Hepatocyte (in vitro differentiated cells): ENCODE measurements at regions not wholly inside any gene's neighbourhood (a gene's known extent, or its start where the extent isn't known, plus 50 kb on each side); places are given as distances from the start of the nearest gene placed in this dataset.

Source experiments
- DNase-seq: peaks from one replicate; pipeline ENCODE4 v3.0.0-alpha.2; 2016; ENCODE audit warnings: low spot score
- H2AFZ ChIP-seq: fragments of 200-600 bp; sonication (generic); 2 replicates; pipeline ENCODE4 v1.6.0; 2016; ENCODE audit warnings: antibody characterized with exemption, mild to moderate bottlenecking
- H3K27ac ChIP-seq: fragments of 200-600 bp; sonication (generic); 2 replicates; pipeline ENCODE4 v1.5.1; 2016; ENCODE audit warnings: mild to moderate bottlenecking
- H3K27me3 ChIP-seq: fragments of 200-600 bp; sonication (generic); 2 replicates; pipeline ENCODE4 v1.6.1; 2016
- H3K36me3 ChIP-seq: fragments of 200-600 bp; sonication (generic); replicated peaks from 2 replicates; pipeline ENCODE4 v1.5.1; 2016; ENCODE audit warnings: low read depth; ENCODE audit not compliant: insufficient read depth
- H3K4me1 ChIP-seq: fragments of 200-600 bp; sonication (generic); 2 replicates; pipeline ENCODE4 v1.5.1; 2016; ENCODE audit warnings: mild to moderate bottlenecking, moderate library complexity; ENCODE audit not compliant: insufficient read depth
- H3K4me2 ChIP-seq: fragments of 200-600 bp; sonication (generic); 2 replicates; pipeline ENCODE4 v1.6.0; 2016
- H3K4me3 ChIP-seq: fragments of 200-600 bp; sonication (generic); 2 replicates; pipeline ENCODE4 v1.5.1; 2016; ENCODE audit warnings: mild to moderate bottlenecking
- H3K79me2 ChIP-seq: fragments of 200-600 bp; sonication (generic); 2 replicates; pipeline ENCODE4 v1.6.0; 2017; ENCODE audit warnings: mild to moderate bottlenecking
- H3K9me2 ChIP-seq: fragments of 200-600 bp; sonication (generic); replicated peaks from 2 replicates; pipeline ENCODE4 v1.6.0; 2017; ENCODE audit warnings: mild to moderate bottlenecking; ENCODE audit not compliant: insufficient read depth
- H3K9me3 ChIP-seq: fragments of 200-600 bp; sonication (generic); 2 replicates; pipeline ENCODE4 v1.5.1; 2016; ENCODE audit warnings: low read depth, mild to moderate bottlenecking
- H4K20me1 ChIP-seq: fragments of 200-600 bp; sonication (generic); 2 replicates; pipeline ENCODE4 v1.6.0; 2016; ENCODE audit warnings: mild to moderate bottlenecking; ENCODE audit not compliant: insufficient read depth, poor library complexity, severe bottlenecking
- CTCF ChIP-seq: fragments of 200-600 bp; sonication (generic); IDR thresholded peaks from 2 replicates; pipeline ENCODE4 v1.5.1; 2016; ENCODE audit warnings: antibody characterized with exemption, mild to moderate bottlenecking; ENCODE audit not compliant: poor library complexity
- EZH2 ChIP-seq: fragments of 200-600 bp; sonication (generic); IDR thresholded peaks from 2 replicates; pipeline ENCODE4 v1.6.1; 2016; ENCODE audit warnings: antibody characterized with exemption, mild to moderate bottlenecking, borderline replicate concordance
- EZH2phosphoT487 ChIP-seq: fragments of 200-600 bp; sonication (generic); IDR thresholded peaks from one replicate; pipeline ENCODE4 v1.6.1; 2018; ENCODE audit warnings: antibody characterized with exemption, mild to moderate bottlenecking, low read depth, moderate library complexity; ENCODE audit not compliant: unreplicated experiment, severe bottlenecking
- WGBS: methylation state at CpG from one replicate; pipeline ENCODE4 v1.1.6; 2016; ENCODE audit warnings: low lambda C conversion rate; ENCODE audit errors: missing lambda C conversion rate; 5-methylcytosine and 5-hydroxymethylcytosine counted together

- Histone ChIP-seq H3K4me1 (peaks cover 9% of the 10 kb centered on the region), H3K9me3 (no peaks in the 10 kb centered on the region), H3K79me2 (no peaks in the 10 kb centered on the region), H3K27ac (peak overlapping the region; percentile 54), H3K9me2 (no peaks in the 10 kb centered on the region), H2AFZ (no peak overlapping the region), H3K4me3 (no peak overlapping the region), H3K27me3 (no peaks in the 10 kb centered on the region), H4K20me1 (no peaks in the 10 kb centered on the region), H3K36me3 (no peaks in the 10 kb centered on the region), H3K4me2 (peak overlapping the region; percentile 60)
- 59% methylated on average over 20 of the region's 20 CpGs for WGBS
- DNase-seq, result peak; percentile 55
- TF ChIP-seq EZH2phosphoT487, result no peak
- no peak for TF ChIP-seq EZH2
- TF ChIP-seq CTCF, result no peak
Measured at GRCh38 chr14:89625244-89625713, 208.2 kb upstream of the FOXN3 start.

GRCh38 chr14:89624500-89625156 lies 207.6 kb upstream of the FOXN3 start:
- peak overlapping the region; percentile 54 for H3K27ac ChIP-seq
- no peaks in the 10 kb centered on the region for H3K36me3 ChIP-seq
- no peaks in the 10 kb centered on the region for H3K27me3 ChIP-seq
- no peaks in the 10 kb centered on the region for H3K9me2 ChIP-seq
- no peak overlapping the region for H3K4me3 ChIP-seq
- DNase-seq, result peak; percentile 21
- H3K4me2 ChIP-seq, result no peak overlapping the region
- 63% methylated on average over 15 of the region's 15 CpGs for WGBS
- H3K9me3 ChIP-seq, result no peaks in the 10 kb centered on the region
- H3K4me1 ChIP-seq, result peaks cover 13% of the 10 kb centered on the region
- TF ChIP-seq CTCF (no peak), EZH2phosphoT487 (peak; percentile 88)
- H2AFZ ChIP-seq, result no peak overlapping the region
- H4K20me1 ChIP-seq, result no peaks in the 10 kb centered on the region
- no peaks in the 10 kb centered on the region for H3K79me2 ChIP-seq

- H3K4me1 ChIP-seq, result peaks cover 23% of the 10 kb centered on the region
- H2AFZ ChIP-seq, result no peak overlapping the region
- no peak overlapping the region for H3K4me3 ChIP-seq
- WGBS, result 92% methylated on average over 14 of the region's 14 CpGs
- no peaks in the 10 kb centered on the region for H3K27me3 ChIP-seq
- no peaks in the 10 kb centered on the region for H3K9me2 ChIP-seq
- no peaks in the 10 kb centered on the region for H3K36me3 ChIP-seq
- no peak for DNase-seq
- H3K79me2 ChIP-seq, result peaks cover 10% of the 10 kb centered on the region
- H3K4me2 ChIP-seq, result no peak overlapping the region
- H3K27ac ChIP-seq, result no peak overlapping the region
- H4K20me1 ChIP-seq, result no peaks in the 10 kb centered on the region
- H3K9me3 ChIP-seq, result no peaks in the 10 kb centered on the region
- no peak for TF ChIP-seq CTCF
- no peak for TF ChIP-seq EZH2phosphoT487
- no peak for TF ChIP-seq EZH2
Measured at GRCh38 chr14:89621791-89622638, 205.0 kb upstream of the FOXN3 start.
